Heart right ventricle (tissue), 16 donors: ENCODE measurements at regions not wholly inside any gene's neighbourhood (a gene's known extent, or its start where the extent isn't known, plus 50 kb on each side); places are given as distances from the start of the nearest gene placed in this dataset.

Experiments
- ATAC-seq, 8 donors: fragments of 200-7000 bp; cut with Tn5 transposase; one replicate each; pipeline ENCODE4 v1.9.1; 2020; ENCODE audit warnings: mild to moderate bottlenecking in 8 of 8, moderate library complexity in 8 of 8, moderate number of reproducible peaks in 1 of 8
- DNase-seq, 2 donors: peaks; one replicate each; pipeline ENCODE4 v3.0.0-alpha.2; 2020
- H3K27ac ChIP-seq, 10 donors: fragments of 200-600 bp; sonication (generic) in 2 of 10; one replicate each; pipeline versions ENCODE4 v1.5.0 to v1.8.0; 2020 to 2022; ENCODE audit warnings: mild to moderate bottlenecking in 3 of 10
- H3K27me3 ChIP-seq, 7 donors: fragments of 200-600 bp; one replicate each; pipeline ENCODE4 v1.8.0; 2021 to 2022; ENCODE audit warnings: mild to moderate bottlenecking in 2 of 7
- H3K36me3 ChIP-seq, 9 donors: fragments of 200-600 bp; sonication (generic) in 1 of 9; one replicate each; pipeline versions ENCODE4 v1.5.0 to v1.8.0; 2020 to 2022; ENCODE audit warnings: mild to moderate bottlenecking in 2 of 9
- H3K4me1 ChIP-seq, 9 donors: fragments of 200-600 bp; sonication (generic) in 1 of 9; one replicate each; pipeline versions ENCODE4 v1.5.0 to v1.8.0; 2020 to 2022; ENCODE audit warnings: mild to moderate bottlenecking in 4 of 9
- H3K4me3 ChIP-seq, 10 donors: fragments of 200-600 bp; sonication (generic) in 2 of 10; one replicate each; pipeline versions ENCODE4 v1.5.0 to v1.8.0; 2020 to 2022; ENCODE audit warnings: mild to moderate bottlenecking in 7 of 10, moderate library complexity in 2 of 10
- H3K9me3 ChIP-seq, 11 donors: fragments of 200-600 bp in 10 of 11; sonication (generic) in 2 of 11; one replicate each; pipeline versions ENCODE4 v1.5.0 to v1.8.0; 2013 to 2022; ENCODE audit warnings: mild to moderate bottlenecking in 2 of 11, control low read depth in 1 of 11, moderate library complexity in 1 of 11
- CTCF ChIP-seq, 9 donors: fragments of 200-600 bp; sonication (generic) in 2 of 9; IDR thresholded peaks; one replicate each; pipeline versions ENCODE4 v1.5.0 to v1.8.0; 2021 to 2022; ENCODE audit warnings: antibody characterized with exemption in 9 of 9, mild to moderate bottlenecking in 5 of 9, moderate library complexity in 1 of 9
- WGBS, 2 donors: extraction: QIAGEN DNeasy Blood & Tissue Kit; methylation state at CpG; one replicate each; pipeline ENCODE4 v1.1.7; 2013; ENCODE audit warnings: inconsistent platforms in 1 of 2; 5-methylcytosine and 5-hydroxymethylcytosine counted together
- intact Hi-C, 10 donors: fragments of 100-400 bp; cut with DNase I; formaldehyde crosslinking; loops; one replicate each; pipeline versions ENCODE4 v1.11.1 to v1.14.2; 2022
- donor health status: Arrhythmogenic right ventricular cardiomyopathy.
- donor health status: ischemic (EF 13 %, LVEDD 7.1; RV severe dilation, severe dysfunction).
- donor health status: healthy with polysubstance abuse.
- donor health status: DM: no; HTN: yes; CAD: no.
- donor health status: DM: no; HTN: no; CAD: no.
- donor health status: ischemic (EF 25% LVEDD 6.9; RV normal size, moderate dysfunction).
- donor health status: ischemic (EF 25% LVEDD 5.7; RV mildly dilated, moderate dysfunction).
- donor health status: healthy.
- donor health status: DM: yes; HTN: yes; CAD: no.
- donor health status: Ischemic cardiomyopathy.
- donor health status: ischemic (EF 35%, LVEDD 5.7; RV mildly dilated, moderate dysfunction).
- donor health status: nonischemic (EF 11% LVEDD 7.7; RV severe dilation, severe dysfunction).
- donor health status: DM: yes; HTN: yes; CAD: no.
- donor health status: PGD.
- donor health status: ischemic (EF 29% LVEDD 5.4; RV normal size, mild dysfunction).
- donor health status: nonischemic (EF 23%, LVEDD 6.1; RV moderate dilation, normal function).

- DNase-seq (no peak), ATAC-seq (peak in 1 of 8 donors; percentile 8)
- Histone ChIP-seq H3K4me3 (no peak overlapping the region), H3K27ac (peak overlapping the region in 6 of 10 donors; percentile 59 to 94 (median 86)), H3K27me3 (no peaks in the 10 kb centered on the region), H3K36me3 (no peaks in the 10 kb centered on the region), H3K9me3 (no peaks in the 10 kb centered on the region), H3K4me1 (peaks cover 5 to 59% (median 35%) of the 10 kb centered on the region in 9 donors)
- 87 to 89% methylated on average over 9 of the region's 9 CpGs for WGBS, 2 donors
- intact Hi-C loops, result loop anchor here in 1 of 10 donors (10.0 kb wide), 1 partner anchor 111 kb away; no protein-coding TSS in a partner anchor
- no peak for TF ChIP-seq CTCF (IDR thresholded peaks at IDR 0.05)
These were observed 251.0 kb downstream of the LOXHD1 start for GRCh38 chr18:46405832-46406538.

- peaks cover 6 to 65% (median 40%) of the 10 kb centered on the region in 9 donors for H3K4me1 ChIP-seq
- H3K36me3 ChIP-seq, result no peaks in the 10 kb centered on the region
- H3K9me3 ChIP-seq, result no peaks in the 10 kb centered on the region
- H3K27me3 ChIP-seq, result no peaks in the 10 kb centered on the region
- no peak overlapping the region for H3K4me3 ChIP-seq
- intact Hi-C loops, result loop anchor here in 1 of 10 donors (10.0 kb wide), 1 partner anchor 112 kb away; no protein-coding TSS in a partner anchor
- 66 to 76% methylated on average over 4 of the region's 4 CpGs for WGBS, 2 donors
- ATAC-seq, result peak in 2 of 8 donors; percentile 13 to 18
- H3K27ac ChIP-seq, result peak overlapping the region in 7 of 10 donors; percentile 55 to 94 (median 86)
- no peak for TF ChIP-seq CTCF (IDR thresholded peaks at IDR 0.05)
- DNase-seq, result no peak
These were observed 250.5 kb downstream of the LOXHD1 start for GRCh38 chr18:46406539-46406932.

- DNase-seq (peak in 1 of 2 donors; percentile 60), ATAC-seq (peak; percentile 18 to 80 (median 64))
- Histone ChIP-seq H3K27ac (peak overlapping the region; percentile 29 to 94 (median 68)), H3K36me3 (no peaks in the 10 kb centered on the region), H3K4me3 (no peak overlapping the region), H3K9me3 (no peaks in the 10 kb centered on the region), H3K4me1 (peaks cover 8 to 75% (median 44%) of the 10 kb centered on the region in 9 donors), H3K27me3 (no peaks in the 10 kb centered on the region)
- intact Hi-C loops, result loop anchor here in 1 of 10 donors (10.0 kb wide), 1 partner anchor 113 kb away; no protein-coding TSS in a partner anchor
- no peak for TF ChIP-seq CTCF (IDR thresholded peaks at IDR 0.05)
- WGBS, 2 donors, result 42 to 55% methylated on average over 6 of the region's 6 CpGs
These were observed 249.4 kb downstream of the LOXHD1 start for GRCh38 chr18:46407486-46408166.

- DNase-seq (no peak), ATAC-seq (no peak)
- 53 to 71% methylated on average over 6 of the region's 6 CpGs for WGBS, 2 donors
- Histone ChIP-seq H3K27me3 (no peaks in the 10 kb centered on the region), H3K36me3 (no peaks in the 10 kb centered on the region), H3K4me1 (peaks cover 10 to 78% (median 51%) of the 10 kb centered on the region in 9 donors), H3K9me3 (no peaks in the 10 kb centered on the region), H3K4me3 (no peak overlapping the region), H3K27ac (peak overlapping the region in 7 of 10 donors; percentile 55 to 94 (median 86))
- intact Hi-C loops, result loop anchor here in 1 of 10 donors (10.0 kb wide), 1 partner anchor 114 kb away; no protein-coding TSS in a partner anchor
- peak in 3 of 9 donors; percentile 18 to 34 (median 29) for TF ChIP-seq CTCF (IDR thresholded peaks at IDR 0.05)
These were observed 248.6 kb downstream of the LOXHD1 start for GRCh38 chr18:46408334-46408987.
